Neural cell (in vitro differentiated cells): ENCODE measurements at regions not wholly inside any gene's neighbourhood (a gene's known extent, or its start where the extent isn't known, plus 50 kb on each side); places are given as distances from the start of the nearest gene placed in this dataset.

Experiments used
- H2AFZ ChIP-seq: fragments of 200-600, 300-800 bp; sonication (generic), shearing (Covaris generic); 2 replicates; pipeline ENCODE4 v1.6.0; 2014; ENCODE audit warnings: low read depth, mild to moderate bottlenecking, antibody characterized with exemption, low read length, moderate library complexity
- H3F3A ChIP-seq: fragments of 200-600 bp; shearing (Covaris generic); 2 replicates; pipeline ENCODE4 v1.6.1; 2016; ENCODE audit warnings: mild to moderate bottlenecking, moderate library complexity, mixed read lengths, antibody characterized with exemption, low read length; ENCODE audit not compliant: insufficient read depth, poor library complexity, severe bottlenecking
- H3K27ac ChIP-seq: fragments of 200-600, 300-800 bp; sonication (generic), shearing (Covaris generic); 2 replicates; pipeline ENCODE4 v1.5.1; 2014; ENCODE audit warnings: mild to moderate bottlenecking, low read length, moderate library complexity
- H3K27me3 ChIP-seq: fragments of 300-800, 200-600 bp; sonication (generic), shearing (Covaris generic); 2 replicates; pipeline ENCODE4 v1.6.0; 2014; ENCODE audit warnings: mild to moderate bottlenecking, low read depth, low read length, moderate library complexity; ENCODE audit not compliant: insufficient read depth
- H3K36me3 ChIP-seq: fragments of 300-800, 200-600 bp; sonication (generic), shearing (Covaris generic); 2 replicates; pipeline ENCODE4 v1.5.1; 2014; ENCODE audit warnings: mild to moderate bottlenecking, antibody characterized with exemption, low read length, moderate library complexity; ENCODE audit not compliant: insufficient read depth
- H3K4me2 ChIP-seq: fragments of 300-800, 200-600 bp; sonication (generic), shearing (Covaris generic); 2 replicates; pipeline ENCODE4 v1.6.0; 2014; ENCODE audit warnings: mild to moderate bottlenecking, low read length
- H3K4me3 ChIP-seq: fragments of 300-800, 200-600 bp; sonication (generic), shearing (Covaris generic); 2 replicates; pipeline ENCODE4 v1.5.1; 2014; ENCODE audit warnings: mild to moderate bottlenecking, low read length, moderate library complexity
- H3K79me2 ChIP-seq: fragments of 200-600 bp; shearing (Covaris generic); replicated peaks from 2 replicates; pipeline ENCODE4 v1.6.0; 2014; ENCODE audit warnings: mild to moderate bottlenecking, low read length, moderate library complexity; ENCODE audit not compliant: insufficient read depth
- H3K9ac ChIP-seq: fragments of 300-800, 200-600 bp; sonication (generic), shearing (Covaris generic); 2 replicates; pipeline ENCODE4 v1.6.1; 2016; ENCODE audit warnings: mild to moderate bottlenecking, low read length, mixed read lengths
- H3K9me2 ChIP-seq: fragments of 200-600 bp; shearing (Covaris generic); 2 replicates; pipeline ENCODE4 v1.6.1; 2016; ENCODE audit warnings: mild to moderate bottlenecking, low read length, mixed read lengths; ENCODE audit not compliant: insufficient read depth
- H3K9me3 ChIP-seq: fragments of 200-600, 300-800 bp; sonication (generic), shearing (Covaris generic); 2 replicates; pipeline ENCODE4 v1.6.1; 2016; ENCODE audit warnings: mild to moderate bottlenecking, mixed run types, low read length, moderate library complexity, mixed read lengths
- H4K20me1 ChIP-seq: fragments of 200-600 bp; shearing (Covaris generic); 2 replicates; pipeline ENCODE4 v1.6.1; 2016; ENCODE audit warnings: mild to moderate bottlenecking, mixed run types; ENCODE audit not compliant: insufficient read depth
- CTCF ChIP-seq: fragments of 450-650 bp; IDR thresholded peaks from 2 replicates; pipeline ENCODE4 v1.5.1; 2014; ENCODE audit warnings: antibody characterized with exemption, mild to moderate bottlenecking, moderate library complexity; ENCODE audit not compliant: poor library complexity, severe bottlenecking
- EP300 ChIP-seq: fragments of 450-650 bp; conservative IDR thresholded peaks from 2 replicates; pipeline ENCODE4 v1.6.1; 2014; ENCODE audit warnings: antibody characterized with exemption, mild to moderate bottlenecking, moderate library complexity; ENCODE audit not compliant: poor library complexity, severe bottlenecking
- EZH2 ChIP-seq: fragments of 200-600, 300-800 bp; shearing (Covaris generic), sonication (generic); IDR thresholded peaks from 2 replicates; pipeline ENCODE4 v1.6.1; 2014; ENCODE audit warnings: antibody characterized with exemption, low read length, borderline replicate concordance, mild to moderate bottlenecking; ENCODE audit not compliant: insufficient read depth, poor library complexity, severe bottlenecking
- MXI1 ChIP-seq: fragments of 450-650 bp; conservative IDR thresholded peaks from 2 replicates; pipeline ENCODE4 v1.6.1; 2014; ENCODE audit warnings: antibody characterized with exemption, mild to moderate bottlenecking; ENCODE audit not compliant: poor library complexity, severe bottlenecking
- POLR2AphosphoS5 ChIP-seq: IDR thresholded peaks from 2 replicates; pipeline ENCODE4 v1.6.1; 2012
- RAD21 ChIP-seq: fragments of 450-650 bp; conservative IDR thresholded peaks from 2 replicates; pipeline ENCODE4 v1.6.1; 2014; ENCODE audit warnings: antibody characterized with exemption, mild to moderate bottlenecking, moderate library complexity
- SMC3 ChIP-seq: fragments of 450-650 bp; conservative IDR thresholded peaks from 2 replicates; pipeline ENCODE4 v1.6.1; 2014; ENCODE audit warnings: antibody characterized with exemption, mild to moderate bottlenecking, moderate library complexity; ENCODE audit not compliant: poor library complexity
- TAF1 ChIP-seq: IDR thresholded peaks from 2 replicates; pipeline ENCODE4 v1.6.1; 2012; ENCODE audit warnings: low read depth
- TF ChIP-seq, protein P1 (sequence below): IDR thresholded peaks from 2 replicates; pipeline ENCODE4 v1.6.1; 2012; ENCODE audit warnings: borderline replicate concordance

- Histone ChIP-seq H3F3A (no peaks in the 10 kb centered on the region), H3K4me2 (no peak overlapping the region), H3K4me3 (no peak overlapping the region), H3K9me2 (no peaks in the 10 kb centered on the region), H2AFZ (no peak overlapping the region), H3K27me3 (no peaks in the 10 kb centered on the region), H4K20me1 (no peaks in the 10 kb centered on the region), H3K36me3 (no peaks in the 10 kb centered on the region), H3K79me2 (no peaks in the 10 kb centered on the region), H3K9ac (no peak overlapping the region), H3K27ac (no peak overlapping the region), H3K9me3 (no peaks in the 10 kb centered on the region)
- TF ChIP-seq CTCF (no peak), EZH2 (no peak), MXI1 (no peak), SMC3 (no peak), POLR2AphosphoS5 (no peak), TAF1 (no peak), RAD21 (no peak), EP300 (no peak)
- TF ChIP-seq, protein P1, sequence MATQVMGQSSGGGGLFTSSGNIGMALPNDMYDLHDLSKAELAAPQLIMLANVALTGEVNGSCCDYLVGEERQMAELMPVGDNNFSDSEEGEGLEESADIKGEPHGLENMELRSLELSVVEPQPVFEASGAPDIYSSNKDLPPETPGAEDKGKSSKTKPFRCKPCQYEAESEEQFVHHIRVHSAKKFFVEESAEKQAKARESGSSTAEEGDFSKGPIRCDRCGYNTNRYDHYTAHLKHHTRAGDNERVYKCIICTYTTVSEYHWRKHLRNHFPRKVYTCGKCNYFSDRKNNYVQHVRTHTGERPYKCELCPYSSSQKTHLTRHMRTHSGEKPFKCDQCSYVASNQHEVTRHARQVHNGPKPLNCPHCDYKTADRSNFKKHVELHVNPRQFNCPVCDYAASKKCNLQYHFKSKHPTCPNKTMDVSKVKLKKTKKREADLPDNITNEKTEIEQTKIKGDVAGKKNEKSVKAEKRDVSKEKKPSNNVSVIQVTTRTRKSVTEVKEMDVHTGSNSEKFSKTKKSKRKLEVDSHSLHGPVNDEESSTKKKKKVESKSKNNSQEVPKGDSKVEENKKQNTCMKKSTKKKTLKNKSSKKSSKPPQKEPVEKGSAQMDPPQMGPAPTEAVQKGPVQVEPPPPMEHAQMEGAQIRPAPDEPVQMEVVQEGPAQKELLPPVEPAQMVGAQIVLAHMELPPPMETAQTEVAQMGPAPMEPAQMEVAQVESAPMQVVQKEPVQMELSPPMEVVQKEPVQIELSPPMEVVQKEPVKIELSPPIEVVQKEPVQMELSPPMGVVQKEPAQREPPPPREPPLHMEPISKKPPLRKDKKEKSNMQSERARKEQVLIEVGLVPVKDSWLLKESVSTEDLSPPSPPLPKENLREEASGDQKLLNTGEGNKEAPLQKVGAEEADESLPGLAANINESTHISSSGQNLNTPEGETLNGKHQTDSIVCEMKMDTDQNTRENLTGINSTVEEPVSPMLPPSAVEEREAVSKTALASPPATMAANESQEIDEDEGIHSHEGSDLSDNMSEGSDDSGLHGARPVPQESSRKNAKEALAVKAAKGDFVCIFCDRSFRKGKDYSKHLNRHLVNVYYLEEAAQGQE: no peak
Measured at GRCh38 chr2:239589833-239590232, 189.0 kb upstream of the HDAC4 start.

DNA sequence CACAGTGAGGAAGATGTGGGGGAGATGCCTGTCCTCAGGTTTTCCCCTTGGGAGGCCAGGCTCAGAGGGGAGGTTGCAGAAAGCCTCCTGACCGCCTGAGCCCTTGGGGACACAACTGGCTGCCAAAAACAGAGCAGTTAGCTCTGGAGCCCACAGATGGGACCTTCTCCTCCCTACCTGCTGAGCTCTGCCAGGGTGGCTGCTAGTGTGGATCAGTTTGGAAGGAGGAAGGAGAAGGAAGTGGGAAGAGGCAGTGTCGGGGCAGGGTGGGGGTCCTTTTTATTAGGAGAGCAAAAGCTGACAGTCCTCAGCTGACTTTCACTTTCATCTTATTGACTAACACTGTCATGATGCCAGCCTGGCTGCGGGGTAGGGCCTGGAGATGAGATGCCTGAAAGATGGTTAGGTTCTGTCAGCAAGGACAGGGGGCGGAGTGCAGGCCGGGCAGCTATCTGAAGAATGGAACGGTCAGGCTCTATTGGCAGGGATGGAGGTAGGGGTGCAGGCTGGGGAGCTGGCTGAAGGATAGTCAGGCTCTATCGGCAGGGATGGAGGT, 188.5 kb upstream of the HDAC4 start:
- no peak overlapping the region for H3K9ac ChIP-seq
- TF ChIP-seq CTCF: no peak
- TF ChIP-seq TAF1: no peak
- no peak for TF ChIP-seq EP300
- no peak for TF ChIP-seq SMC3
- no peak for TF ChIP-seq POLR2AphosphoS5
- no peak for TF ChIP-seq EZH2
- TF ChIP-seq RAD21: no peak
- TF ChIP-seq, protein P1: no peak
- no peak for TF ChIP-seq MXI1
- no peak overlapping the region for H3K27ac ChIP-seq
- H3K9me2 ChIP-seq: no peaks in the 10 kb centered on the region
- no peaks in the 10 kb centered on the region for H4K20me1 ChIP-seq
- H3K27me3 ChIP-seq: no peaks in the 10 kb centered on the region
- no peaks in the 10 kb centered on the region for H3K36me3 ChIP-seq
- no peak overlapping the region for H3K4me2 ChIP-seq
- no peaks in the 10 kb centered on the region for H3K79me2 ChIP-seq
- H3F3A ChIP-seq: no peaks in the 10 kb centered on the region
- H3K4me3 ChIP-seq: no peak overlapping the region
- no peak overlapping the region for H2AFZ ChIP-seq
- H3K9me3 ChIP-seq: no peaks in the 10 kb centered on the region
